ENCODE measurements at regions not wholly inside any gene's neighbourhood (a gene's known extent, or its start where the extent isn't known, plus 50 kb on each side); places are given as distances from the start of the nearest gene placed in this dataset.

DNA sequence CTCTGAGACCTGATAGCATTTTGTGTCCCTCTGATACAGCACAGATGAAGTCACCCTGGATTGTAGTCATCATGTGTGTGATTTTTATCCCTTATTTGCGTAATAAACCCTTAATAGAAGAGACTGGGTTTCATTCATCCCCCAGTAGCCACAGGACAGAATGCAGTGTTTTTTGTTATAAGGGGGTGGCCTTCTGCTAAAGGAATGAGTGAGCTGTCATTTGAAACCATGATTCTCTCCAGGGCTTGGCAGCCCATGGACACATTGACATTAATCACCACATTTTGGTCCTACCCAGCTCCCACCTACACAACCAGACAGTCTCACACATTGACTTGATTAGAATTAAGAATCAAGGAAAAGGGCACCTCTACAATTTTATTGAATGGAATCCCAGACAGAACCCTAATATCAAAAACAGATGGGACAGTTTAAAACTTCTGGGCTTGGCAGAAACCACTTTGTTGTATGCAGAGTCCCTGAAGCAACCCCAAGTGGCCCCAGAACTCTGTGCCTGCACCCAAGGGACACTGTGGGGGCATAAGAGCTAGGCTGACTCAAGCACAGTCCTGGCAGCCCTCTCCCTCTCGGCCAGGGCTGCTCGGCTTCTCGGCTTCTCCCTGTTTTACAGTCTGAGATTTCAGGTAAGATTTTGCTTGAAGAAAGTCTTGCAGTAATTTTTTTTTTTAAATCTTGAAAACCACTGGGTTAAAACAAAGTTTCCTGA lies 254.0 kb upstream of the SLC14A2 start:
- no peak for ATAC-seq
- Histone ChIP-seq H3K79me2 (ENCODE audit: insufficient read depth, low read length) (no peaks in the 10 kb centered on the region), H3K27me3 (ENCODE audit: control insufficient read depth in 1 of 2, insufficient read depth in 2 of 2, low read length in 2 of 2) (no peaks in the 10 kb centered on the region), H3K9ac (ENCODE audit: insufficient read depth, low read depth, low read length) (no peak overlapping the region), H3K4me2 (ENCODE audit: low read depth, low read length) (no peak overlapping the region), H2AFZ (ENCODE audit: low read length) (no peak overlapping the region), H4K20me1 (ENCODE audit: insufficient read depth, low read length) (no peaks in the 10 kb centered on the region), H3K9me3 (ENCODE audit: low read length) (no peaks in the 10 kb centered on the region), H3K27ac (ENCODE audit: extremely low read length, insufficient read depth, low read length) (no peak overlapping the region), H3K36me3 (replicated peaks in 1 of 2; ENCODE audit: control insufficient read depth in 1 of 2, insufficient read depth in 2 of 2, low read length in 2 of 2) (no peaks in the 10 kb centered on the region), H3K4me1 (ENCODE audit: insufficient read depth, low read length) (no peaks in the 10 kb centered on the region), H3K4me3 (replicated peaks in 1 of 3; ENCODE audit: insufficient read depth in 1 of 3, low read depth in 2 of 3, low read length in 3 of 3) (no peak overlapping the region)
- no peak for DNase-seq (ENCODE audit: low spot score)
- no TSS peak for BruUV-seq (replicated peaks)
- ChIA-PET POLR2A (no interaction called here), CTCF (ENCODE audit: low intra/inter-chr PET ratio, low total read pairs) (no interaction called here)
- 4% methylated on average over 4 of the region's 4 CpGs for WGBS (ENCODE audit: low lambda C conversion rate)
- FAIRE-seq: no peak
- in situ Hi-C loops (cut with HindIII; ENCODE audit: extremely low pct_ligation_motif_present, low pct_unique_long_range_greater_than_20kb): no loop called here
- TF ChIP-seq ZFP41 (CRISPR knock-in tag; IDR thresholded peaks at IDR 0.05; ENCODE audit: borderline replicate concordance) (no peak), MNT (IDR thresholded peaks at IDR 0.05) (no peak), ELF1 (CRISPR knock-in tag; IDR thresholded peaks at IDR 0.05) (no peak), ZNF253 (CRISPR knock-in tag; IDR thresholded peaks at IDR 0.05; ENCODE audit: borderline replicate concordance) (no peak), PTBP1 (IDR thresholded peaks at IDR 0.05; ENCODE audit: low read depth, low read length, poor library complexity, severe bottlenecking) (no peak), ZNF224 (CRISPR knock-in tag; IDR thresholded peaks at IDR 0.05) (no peak), ZKSCAN8 (CRISPR knock-in tag; IDR thresholded peaks at IDR 0.05; ENCODE audit: borderline replicate concordance) (no peak), JDP2 (CRISPR knock-in tag; IDR thresholded peaks at IDR 0.05; ENCODE audit: borderline replicate concordance) (no peak)
- TF ChIP-seq, protein P1, sequence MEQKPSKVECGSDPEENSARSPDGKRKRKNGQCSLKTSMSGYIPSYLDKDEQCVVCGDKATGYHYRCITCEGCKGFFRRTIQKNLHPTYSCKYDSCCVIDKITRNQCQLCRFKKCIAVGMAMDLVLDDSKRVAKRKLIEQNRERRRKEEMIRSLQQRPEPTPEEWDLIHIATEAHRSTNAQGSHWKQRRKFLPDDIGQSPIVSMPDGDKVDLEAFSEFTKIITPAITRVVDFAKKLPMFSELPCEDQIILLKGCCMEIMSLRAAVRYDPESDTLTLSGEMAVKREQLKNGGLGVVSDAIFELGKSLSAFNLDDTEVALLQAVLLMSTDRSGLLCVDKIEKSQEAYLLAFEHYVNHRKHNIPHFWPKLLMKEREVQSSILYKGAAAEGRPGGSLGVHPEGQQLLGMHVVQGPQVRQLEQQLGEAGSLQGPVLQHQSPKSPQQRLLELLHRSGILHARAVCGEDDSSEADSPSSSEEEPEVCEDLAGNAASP (CRISPR knock-in tag; IDR thresholded peaks at IDR 0.05; ENCODE audit: borderline replicate concordance): no peak
- TF ChIP-seq, protein P2, sequence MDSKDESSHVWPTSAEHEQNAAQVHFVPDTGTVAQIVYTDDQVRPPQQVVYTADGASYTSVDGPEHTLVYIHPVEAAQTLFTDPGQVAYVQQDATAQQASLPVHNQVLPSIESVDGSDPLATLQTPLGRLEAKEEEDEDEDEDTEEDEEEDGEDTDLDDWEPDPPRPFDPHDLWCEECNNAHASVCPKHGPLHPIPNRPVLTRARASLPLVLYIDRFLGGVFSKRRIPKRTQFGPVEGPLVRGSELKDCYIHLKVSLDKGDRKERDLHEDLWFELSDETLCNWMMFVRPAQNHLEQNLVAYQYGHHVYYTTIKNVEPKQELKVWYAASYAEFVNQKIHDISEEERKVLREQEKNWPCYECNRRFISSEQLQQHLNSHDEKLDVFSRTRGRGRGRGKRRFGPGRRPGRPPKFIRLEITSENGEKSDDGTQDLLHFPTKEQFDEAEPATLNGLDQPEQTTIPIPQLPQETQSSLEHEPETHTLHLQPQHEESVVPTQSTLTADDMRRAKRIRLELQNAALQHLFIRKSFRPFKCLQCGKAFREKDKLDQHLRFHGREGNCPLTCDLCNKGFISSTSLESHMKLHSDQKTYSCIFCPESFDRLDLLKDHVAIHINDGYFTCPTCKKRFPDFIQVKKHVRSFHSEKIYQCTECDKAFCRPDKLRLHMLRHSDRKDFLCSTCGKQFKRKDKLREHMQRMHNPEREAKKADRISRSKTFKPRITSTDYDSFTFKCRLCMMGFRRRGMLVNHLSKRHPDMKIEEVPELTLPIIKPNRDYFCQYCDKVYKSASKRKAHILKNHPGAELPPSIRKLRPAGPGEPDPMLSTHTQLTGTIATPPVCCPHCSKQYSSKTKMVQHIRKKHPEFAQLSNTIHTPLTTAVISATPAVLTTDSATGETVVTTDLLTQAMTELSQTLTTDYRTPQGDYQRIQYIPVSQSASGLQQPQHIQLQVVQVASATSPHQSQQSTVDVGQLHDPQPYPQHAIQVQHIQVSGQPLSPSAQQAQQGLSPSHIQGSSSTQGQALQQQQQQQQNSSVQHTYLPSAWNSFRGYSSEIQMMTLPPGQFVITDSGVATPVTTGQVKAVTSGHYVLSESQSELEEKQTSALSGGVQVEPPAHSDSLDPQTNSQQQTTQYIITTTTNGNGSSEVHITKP (CRISPR knock-in tag; IDR thresholded peaks at IDR 0.05; ENCODE audit: low read depth): no peak
- intact Hi-C loops (cut with micrococcal nuclease; ENCODE audit: unreplicated experiment): no loop called here
